ENCODE measurements at regions not wholly inside any gene's neighbourhood (a gene's known extent, or its start where the extent isn't known, plus 50 kb on each side); places are given as distances from the start of the nearest gene placed in this dataset.
A peak's percentile ranks its signal among the peaks of the same experiment; 100 is the strongest.

DNA sequence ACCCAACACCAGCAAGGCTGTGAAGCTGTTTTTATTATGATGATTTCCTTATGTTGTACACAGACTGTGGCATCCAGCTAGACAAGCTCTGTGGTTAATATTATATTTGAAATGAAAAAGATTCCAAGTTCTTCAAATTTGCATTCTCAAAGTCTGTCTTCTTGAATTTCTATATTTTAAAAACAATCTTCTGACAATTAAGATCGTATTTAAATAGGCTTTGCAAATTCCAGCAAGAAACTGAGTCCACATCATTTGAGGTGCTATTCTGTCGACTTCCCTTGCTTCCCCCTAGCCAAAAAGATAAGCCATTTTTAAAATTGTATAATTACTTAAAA lies 73.1 kb upstream of the TOMM7 start:
- Mint-ChIP-seq H3K4me3 (no peak overlapping the region), H3K9me3 (peaks cover 0 to 2% (median 0%) of the 10 kb centered on the region in 6 donors), H3K36me3 (no peaks in the 10 kb centered on the region), H3K27ac (no peak overlapping the region), H3K27me3 (ENCODE audit: low read depth in 3 of 3) (peaks cover 2 to 6% (median 3%) of the 10 kb centered on the region in 3 donors), H3K4me1 (no peaks in the 10 kb centered on the region)
- no peak for DNase-seq

DNA sequence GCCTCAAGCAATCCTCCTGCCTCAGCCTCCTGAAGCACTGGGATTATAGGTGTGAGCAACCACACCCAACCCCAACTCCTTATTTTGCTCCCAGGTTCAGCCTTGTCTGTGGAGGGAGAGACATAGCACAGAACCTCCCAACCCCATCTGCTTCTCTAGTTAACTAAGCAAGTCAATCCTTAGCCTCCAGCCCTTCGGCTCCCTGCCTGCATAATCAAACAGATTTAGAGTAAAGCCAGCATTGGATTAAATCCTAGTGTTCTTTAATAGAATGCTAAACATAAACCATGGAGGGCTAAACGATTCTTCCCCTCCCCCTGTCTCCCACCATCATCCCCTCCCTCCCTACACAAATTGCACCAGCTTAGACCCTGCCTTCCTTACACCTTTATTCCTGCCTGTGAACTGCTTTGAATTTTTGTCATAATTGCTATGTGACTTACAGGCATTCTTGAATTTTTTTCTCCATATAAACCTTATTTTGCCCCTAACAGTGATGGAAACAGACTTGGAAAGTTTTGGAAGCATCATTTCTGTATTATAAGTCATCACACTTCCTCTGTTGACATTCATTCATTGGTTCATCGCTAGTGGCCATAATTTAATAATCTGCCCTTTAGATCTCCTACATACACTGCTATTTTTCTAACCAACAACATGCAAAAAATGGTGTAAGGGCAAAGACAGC lies 72.6 kb upstream of the TOMM7 start:
- Mint-ChIP-seq H3K9me3 (peaks cover 0 to 2% (median 0%) of the 10 kb centered on the region in 6 donors), H3K4me3 (no peak overlapping the region), H3K4me1 (no peaks in the 10 kb centered on the region), H3K27ac (no peak overlapping the region), H3K36me3 (no peaks in the 10 kb centered on the region), H3K27me3 (ENCODE audit: low read depth in 3 of 3) (peaks cover 2 to 6% (median 3%) of the 10 kb centered on the region in 3 donors)
- DNase-seq: no peak

DNA sequence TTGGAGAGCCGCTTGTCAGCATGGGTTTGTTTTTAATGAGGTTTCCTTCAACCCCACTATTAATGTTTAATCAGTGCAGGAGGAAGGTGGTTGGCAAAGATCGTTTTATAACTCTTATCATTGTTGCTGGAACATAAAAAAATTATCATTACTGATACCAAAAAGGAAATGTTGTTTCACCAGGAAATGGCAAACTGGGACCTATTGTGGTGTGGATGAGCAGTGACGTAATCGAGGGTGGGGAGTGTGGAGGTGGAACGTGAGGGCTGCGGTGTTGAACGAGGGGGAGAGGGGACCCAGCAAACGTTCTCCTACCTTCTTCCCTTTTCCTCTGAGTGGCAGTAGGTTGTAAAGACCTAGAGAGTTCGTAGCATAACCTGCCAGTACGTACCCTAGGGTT lies 71.9 kb upstream of the TOMM7 start:
- no peak overlapping the region for H3K4me3 Mint-ChIP-seq
- no peaks in the 10 kb centered on the region for H3K36me3 Mint-ChIP-seq
- peaks cover 2 to 6% (median 3%) of the 10 kb centered on the region in 3 donors for H3K27me3 Mint-ChIP-seq (ENCODE audit: low read depth in 3 of 3)
- no peak for DNase-seq
- H3K9me3 Mint-ChIP-seq: peaks cover 0 to 2% (median 0%) of the 10 kb centered on the region in 6 donors
- H3K4me1 Mint-ChIP-seq: no peaks in the 10 kb centered on the region
- no peak overlapping the region for H3K27ac Mint-ChIP-seq

DNA sequence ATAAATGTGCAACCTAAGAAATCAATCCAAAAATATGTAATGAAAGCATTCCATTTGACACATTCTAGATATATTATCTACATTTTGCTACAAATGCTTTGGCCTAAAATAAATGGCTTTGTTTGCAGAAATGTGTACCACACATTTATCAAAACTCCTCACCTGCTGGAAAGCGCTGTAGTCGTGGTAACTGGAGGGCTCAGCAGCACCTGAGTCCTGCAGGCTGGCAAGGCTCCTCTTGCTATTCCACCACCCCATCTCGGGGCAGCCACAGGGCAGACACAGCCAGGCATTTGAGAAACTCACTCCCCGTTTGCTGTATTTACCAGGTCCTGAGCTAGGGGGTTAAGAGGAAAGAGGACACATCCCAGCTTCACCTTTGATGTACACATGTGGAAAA lies 68.1 kb upstream of the TOMM7 start:
- no peak for DNase-seq
- peaks cover 5 to 6% of the 10 kb centered on the region in 2 donors for H3K4me1 Mint-ChIP-seq
- H3K36me3 Mint-ChIP-seq: no peaks in the 10 kb centered on the region
- H3K9me3 Mint-ChIP-seq: peaks cover 0 to 2% (median 0%) of the 10 kb centered on the region in 6 donors
- H3K27ac Mint-ChIP-seq: no peak overlapping the region
- H3K27me3 Mint-ChIP-seq (ENCODE audit: low read depth in 3 of 3): peaks cover 0 to 2% (median 2%) of the 10 kb centered on the region in 3 donors
- no peak overlapping the region for H3K4me3 Mint-ChIP-seq

DNA sequence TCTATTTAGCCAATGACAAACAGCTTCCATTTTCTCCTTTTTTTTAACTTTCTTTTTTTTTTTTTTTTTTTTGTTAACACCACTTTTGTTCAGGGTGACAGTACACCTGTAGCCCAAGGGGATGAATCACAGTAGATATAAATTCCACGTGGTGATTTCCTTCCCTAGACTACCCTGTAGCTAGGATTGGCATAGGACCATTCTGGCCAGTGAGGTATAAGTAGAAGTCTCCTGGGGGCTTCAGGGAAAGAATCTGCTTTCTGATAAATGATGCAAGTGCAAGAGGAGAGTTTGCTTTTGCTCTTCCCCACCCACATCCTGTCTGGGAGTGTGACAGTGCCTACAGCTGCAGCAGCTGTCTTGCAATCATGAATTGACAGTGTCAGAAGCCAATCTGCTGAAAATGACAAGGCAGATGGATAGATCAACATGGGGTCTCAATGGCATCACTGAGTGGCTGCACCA lies 63.2 kb upstream of the TOMM7 start:
- Mint-ChIP-seq H3K36me3 (no peaks in the 10 kb centered on the region), H3K9me3 (no peaks in the 10 kb centered on the region), H3K27me3 (ENCODE audit: low read depth in 3 of 3) (peaks cover 0 to 2% (median 2%) of the 10 kb centered on the region in 3 donors), H3K27ac (peak overlapping the region in 2 of 6 donors; percentile 12 to 53), H3K4me3 (peak overlapping the region in 1 of 5 donors; percentile 49), H3K4me1 (peaks cover 7% of the 10 kb centered on the region in 2 donors)
- peak in 2 of 3 donors; percentile 3 to 22 for DNase-seq

DNA sequence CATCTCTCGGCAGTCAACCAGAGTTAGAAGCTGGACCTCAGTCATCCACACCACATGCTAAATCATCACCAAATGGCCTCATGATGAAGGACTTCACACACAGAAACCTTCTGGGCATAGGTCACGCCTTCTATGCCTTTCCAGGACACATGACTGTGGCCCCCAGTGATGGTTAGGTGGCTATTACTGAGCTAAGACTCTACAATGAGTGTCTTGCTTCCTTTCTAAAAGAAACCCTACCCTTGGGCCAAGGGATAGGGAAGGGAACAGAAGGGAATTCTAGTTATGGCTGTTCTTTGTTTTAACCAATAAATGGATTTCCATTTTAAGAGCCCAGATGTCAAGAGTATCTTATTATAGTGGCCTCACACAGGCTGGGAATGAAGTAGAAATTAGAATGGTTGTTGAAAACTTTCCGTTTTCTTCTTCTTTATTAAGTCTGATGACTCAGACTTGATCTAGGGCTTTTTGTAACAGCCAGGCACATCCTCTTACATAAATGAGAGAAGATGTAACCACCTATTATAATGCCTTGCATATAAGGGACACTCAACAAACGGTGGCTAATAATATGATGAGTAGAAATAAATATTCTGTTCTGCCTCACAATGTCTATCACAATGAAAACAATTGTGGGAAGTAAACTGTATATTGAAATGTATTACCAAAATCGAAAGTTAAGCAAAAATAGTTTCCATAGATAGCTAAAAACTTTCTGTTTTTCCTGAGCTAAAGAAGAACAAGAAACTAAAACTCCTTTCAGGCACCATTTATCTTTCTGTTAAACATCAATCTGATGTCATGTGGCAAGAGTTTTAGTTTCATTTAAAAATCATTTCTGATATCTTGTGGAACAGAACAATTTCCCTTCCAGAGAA lies 62.5 kb upstream of the TOMM7 start:
- Mint-ChIP-seq H3K36me3 (no peaks in the 10 kb centered on the region), H3K27me3 (ENCODE audit: low read depth in 3 of 3) (peaks cover 0 to 2% (median 2%) of the 10 kb centered on the region in 3 donors), H3K4me3 (no peak overlapping the region), H3K4me1 (peaks cover 7% of the 10 kb centered on the region in 2 donors), H3K9me3 (no peaks in the 10 kb centered on the region), H3K27ac (no peak overlapping the region)
- no peak for DNase-seq

DNA sequence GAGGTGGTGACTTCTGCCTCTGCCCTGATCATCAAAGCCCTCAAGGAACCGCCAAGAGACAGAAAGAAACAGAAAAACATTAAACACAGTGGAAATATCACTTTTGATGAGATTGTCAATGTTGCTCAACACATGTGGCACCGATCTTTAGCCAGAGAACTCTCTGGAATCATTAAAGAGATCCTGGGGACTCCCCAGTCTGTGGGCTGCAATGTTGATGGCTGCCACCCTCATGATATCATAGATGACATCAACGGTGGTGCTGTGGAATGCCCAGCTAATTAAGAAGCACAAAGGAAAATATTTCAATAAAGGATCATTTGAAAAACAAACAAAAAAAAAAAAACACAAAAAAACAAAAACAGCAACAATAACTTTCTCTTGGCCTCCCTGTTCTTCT lies 59.5 kb upstream of the TOMM7 start:
- DNase-seq: no peak
- Mint-ChIP-seq H3K4me3 (no peak overlapping the region), H3K27ac (no peak overlapping the region), H3K4me1 (peaks cover 7% of the 10 kb centered on the region in 2 donors), H3K36me3 (no peaks in the 10 kb centered on the region), H3K9me3 (no peaks in the 10 kb centered on the region), H3K27me3 (ENCODE audit: low read depth in 3 of 3) (peaks cover 0 to 2% (median 2%) of the 10 kb centered on the region in 3 donors)

DNA sequence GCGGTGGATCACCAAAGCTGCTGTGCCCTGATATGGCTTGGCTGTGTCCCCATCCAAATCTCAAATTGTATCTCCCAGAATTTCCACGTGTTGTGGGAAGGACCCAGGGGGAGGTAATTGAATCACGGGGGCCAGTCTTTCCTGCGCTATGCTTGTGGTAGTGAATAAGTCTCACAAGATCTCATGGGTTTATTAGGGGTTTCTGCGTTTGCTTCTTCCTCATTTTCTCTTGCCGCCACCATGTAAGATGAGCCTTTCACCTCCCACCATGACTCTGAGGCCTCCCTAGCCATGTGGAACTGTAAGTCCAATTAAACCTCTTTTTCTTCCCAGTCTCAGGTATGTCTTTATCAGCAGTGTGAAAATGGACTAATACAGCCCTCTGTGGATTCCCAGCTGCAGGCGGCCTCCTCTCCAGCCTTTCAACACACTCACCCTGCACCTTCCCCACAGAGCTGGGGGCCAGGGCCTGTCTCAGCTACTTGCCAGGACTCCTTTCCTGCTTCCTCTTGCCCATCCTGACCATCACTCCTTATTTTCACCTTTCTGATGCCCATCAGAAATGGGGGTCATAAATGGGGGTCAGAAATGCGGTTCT lies 57.2 kb upstream of the TOMM7 start:
- no peaks in the 10 kb centered on the region for H3K9me3 Mint-ChIP-seq
- H3K4me1 Mint-ChIP-seq: no peaks in the 10 kb centered on the region
- H3K27ac Mint-ChIP-seq: no peak overlapping the region
- DNase-seq: no peak
- no peak overlapping the region for H3K4me3 Mint-ChIP-seq
- H3K27me3 Mint-ChIP-seq (ENCODE audit: low read depth in 3 of 3): peaks cover 0 to 4% (median 2%) of the 10 kb centered on the region in 3 donors
- no peaks in the 10 kb centered on the region for H3K36me3 Mint-ChIP-seq

DNA sequence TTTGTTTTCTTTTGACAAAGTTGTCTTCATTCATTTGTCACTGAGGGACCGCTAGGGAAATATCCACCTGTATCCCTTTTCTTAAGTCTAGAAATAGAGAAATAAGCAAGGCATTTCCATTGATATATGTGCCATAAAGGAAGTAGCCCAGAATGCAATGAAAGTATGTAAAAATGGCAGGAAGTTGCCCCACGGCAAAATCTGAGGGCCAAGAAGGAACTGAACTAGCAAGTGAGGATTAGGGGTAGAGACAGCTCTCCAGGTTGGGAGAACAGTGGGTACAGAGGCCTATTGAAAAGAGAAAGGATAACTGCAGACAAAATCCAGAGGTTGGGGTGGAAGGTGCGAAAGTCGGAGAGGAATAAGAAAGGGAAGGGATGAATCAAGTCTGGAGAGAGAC lies 56.6 kb upstream of the TOMM7 start:
- H3K9me3 Mint-ChIP-seq: no peaks in the 10 kb centered on the region
- H3K27ac Mint-ChIP-seq: no peak overlapping the region
- H3K4me1 Mint-ChIP-seq: no peaks in the 10 kb centered on the region
- H3K36me3 Mint-ChIP-seq: no peaks in the 10 kb centered on the region
- H3K4me3 Mint-ChIP-seq: no peak overlapping the region
- peaks cover 0 to 4% (median 2%) of the 10 kb centered on the region in 3 donors for H3K27me3 Mint-ChIP-seq (ENCODE audit: low read depth in 3 of 3)
- DNase-seq: no peak

DNA sequence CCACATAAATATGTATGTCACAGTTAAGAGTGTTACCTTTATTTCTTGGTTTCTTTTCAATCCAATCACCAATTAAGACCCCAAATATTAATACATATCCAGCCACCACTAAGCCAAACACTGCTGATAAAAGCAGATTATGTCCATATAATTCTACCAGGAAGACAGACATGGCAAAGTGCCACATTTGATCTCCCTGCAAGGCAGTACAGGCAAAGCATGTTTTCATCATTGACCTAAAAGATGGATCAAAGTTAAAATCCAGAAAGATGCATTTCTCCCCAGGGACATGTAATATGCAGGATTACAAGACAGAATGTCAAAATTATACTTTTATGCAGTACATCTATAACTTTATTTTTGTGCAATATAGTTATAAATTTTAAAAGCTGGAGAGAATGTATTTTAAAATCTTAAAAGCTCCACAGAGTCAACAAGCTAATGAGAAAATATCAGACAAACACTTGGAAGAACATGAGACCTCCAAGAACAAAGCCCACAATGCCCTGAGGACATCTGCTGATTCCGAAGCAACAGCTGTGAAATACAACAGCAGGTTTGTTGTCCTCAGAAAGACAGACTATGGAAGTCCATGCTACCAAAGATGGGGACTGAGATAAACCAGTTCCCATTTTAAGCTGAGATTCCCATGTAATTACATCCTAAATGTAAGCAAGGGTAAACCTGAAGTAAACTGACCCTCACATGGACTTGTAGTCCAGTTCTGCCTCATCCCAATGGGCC lies 54.5 kb upstream of the TOMM7 start:
- H3K9me3 Mint-ChIP-seq: no peaks in the 10 kb centered on the region
- H3K27me3 Mint-ChIP-seq (ENCODE audit: low read depth in 3 of 3): peaks cover 0 to 1% (median 0%) of the 10 kb centered on the region in 3 donors
- H3K27ac Mint-ChIP-seq: no peak overlapping the region
- no peak for DNase-seq
- H3K4me1 Mint-ChIP-seq: no peaks in the 10 kb centered on the region
- no peaks in the 10 kb centered on the region for H3K36me3 Mint-ChIP-seq
- H3K4me3 Mint-ChIP-seq: no peak overlapping the region

DNA sequence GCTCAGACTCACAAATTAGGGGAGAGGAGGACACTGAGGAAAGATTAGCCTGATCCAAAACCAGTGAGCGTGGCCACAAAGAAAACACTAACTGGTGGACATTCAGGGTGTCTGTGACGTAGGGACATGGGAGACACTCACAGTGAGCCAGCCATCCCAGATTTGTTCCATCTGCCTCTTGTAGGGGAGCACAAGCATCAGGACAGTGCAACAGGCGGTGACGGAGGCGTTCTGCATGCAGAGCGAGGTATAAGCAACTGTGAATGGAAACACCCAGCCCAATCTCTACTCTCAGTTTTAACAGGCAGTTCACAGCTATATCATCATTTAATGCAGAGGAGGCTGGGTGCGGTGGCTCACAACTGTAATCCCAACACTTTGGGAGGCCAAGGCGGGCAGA lies 52.8 kb upstream of the TOMM7 start:
- H3K4me1 Mint-ChIP-seq: no peaks in the 10 kb centered on the region
- no peak for DNase-seq
- H3K27ac Mint-ChIP-seq: no peak overlapping the region
- H3K27me3 Mint-ChIP-seq (ENCODE audit: low read depth in 3 of 3): peaks cover 0 to 1% (median 0%) of the 10 kb centered on the region in 3 donors
- no peaks in the 10 kb centered on the region for H3K9me3 Mint-ChIP-seq
- H3K4me3 Mint-ChIP-seq: no peak overlapping the region
- H3K36me3 Mint-ChIP-seq: peaks cover 0 to 2% (median 1%) of the 10 kb centered on the region in 3 donors

DNA sequence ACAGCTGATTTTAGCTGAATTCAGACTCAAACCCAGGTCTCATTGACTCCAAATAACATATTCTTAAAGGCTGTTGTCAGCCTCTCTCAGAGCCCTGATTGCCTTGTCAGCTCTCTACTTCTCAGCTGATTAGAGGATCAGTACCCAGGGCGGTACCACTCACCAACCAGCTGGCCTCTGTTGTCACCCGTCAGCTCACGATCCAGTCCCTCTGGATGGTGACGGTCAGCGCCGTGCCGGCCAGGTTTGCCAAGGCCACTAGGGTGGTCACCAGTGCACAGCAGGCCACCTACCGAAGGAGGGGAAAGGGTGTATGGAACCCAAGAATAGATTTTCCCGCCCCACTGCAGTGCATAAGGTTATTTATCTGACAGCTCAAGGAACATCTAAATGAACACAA lies 52.3 kb upstream of the TOMM7 start:
- peaks cover 0 to 1% (median 0%) of the 10 kb centered on the region in 3 donors for H3K27me3 Mint-ChIP-seq (ENCODE audit: low read depth in 3 of 3)
- H3K4me3 Mint-ChIP-seq: no peak overlapping the region
- no peaks in the 10 kb centered on the region for H3K4me1 Mint-ChIP-seq
- no peaks in the 10 kb centered on the region for H3K9me3 Mint-ChIP-seq
- DNase-seq: no peak
- no peak overlapping the region for H3K27ac Mint-ChIP-seq
- H3K36me3 Mint-ChIP-seq: peaks cover 2 to 7% (median 6%) of the 10 kb centered on the region in 3 donors
